Progenitor cell of endocrine pancreas (in vitro differentiated cells): ENCODE measurements at regions not wholly inside any gene's neighbourhood (a gene's known extent, or its start where the extent isn't known, plus 50 kb on each side); places are given as distances from the start of the nearest gene placed in this dataset.

Experiments used
- DNase-seq: peaks from one replicate; pipeline ENCODE4 v3.0.0; 2021; ENCODE audit warnings: low spot score; ENCODE audit not compliant: unreplicated experiment
- H3K27ac Mint-ChIP-seq: 2 replicates; pipeline ENCODE4 v1.8.0; 2021; ENCODE audit warnings: mild to moderate bottlenecking, moderate library complexity, mixed read lengths
- H3K27me3 Mint-ChIP-seq: 2 replicates; pipeline ENCODE4 v1.8.0; 2021; ENCODE audit warnings: mixed read lengths
- H3K36me3 Mint-ChIP-seq: 2 replicates; pipeline ENCODE4 v1.8.0; 2022; ENCODE audit warnings: mixed read lengths; ENCODE audit not compliant: insufficient read depth
- H3K4me1 Mint-ChIP-seq: 2 replicates; pipeline ENCODE4 v1.8.0; 2021; ENCODE audit warnings: low read depth, mixed read lengths
- H3K4me3 Mint-ChIP-seq: 2 replicates; pipeline ENCODE4 v1.8.0; 2021; ENCODE audit warnings: low read depth, mild to moderate bottlenecking, moderate library complexity, mixed read lengths
- H3K9me3 Mint-ChIP-seq: 2 replicates; pipeline ENCODE4 v1.8.0; 2021; ENCODE audit warnings: low read depth, mixed read lengths
- CTCF ChIP-seq: fragments of 200-600 bp; sonication (generic); IDR thresholded peaks from one replicate; pipeline ENCODE4 v1.5.0; 2021; ENCODE audit warnings: antibody characterized with exemption, mild to moderate bottlenecking; ENCODE audit not compliant: unreplicated experiment

GRCh38 chr4:43339435-43339834 is 446.9 kb downstream of the GRXCR1 start:
- no peak overlapping the region for H3K4me3 Mint-ChIP-seq
- no peak overlapping the region for H3K27ac Mint-ChIP-seq
- H3K4me1 Mint-ChIP-seq = no peaks in the 10 kb centered on the region
- H3K27me3 Mint-ChIP-seq = peaks cover 3% of the 10 kb centered on the region
- no peak for DNase-seq
- peaks cover 2% of the 10 kb centered on the region for H3K9me3 Mint-ChIP-seq
- TF ChIP-seq CTCF = no peak
- no peaks in the 10 kb centered on the region for H3K36me3 Mint-ChIP-seq

- no peak for DNase-seq
- Mint-ChIP-seq H3K27ac (no peak overlapping the region), H3K4me1 (no peaks in the 10 kb centered on the region), H3K27me3 (peaks cover 3% of the 10 kb centered on the region), H3K36me3 (no peaks in the 10 kb centered on the region), H3K9me3 (peaks cover 3% of the 10 kb centered on the region), H3K4me3 (no peak overlapping the region)
- TF ChIP-seq CTCF = no peak
These were observed 449.2 kb downstream of the GRXCR1 start for GRCh38 chr4:43341741-43342140.

- no peak for TF ChIP-seq CTCF
- Mint-ChIP-seq H3K36me3 (no peaks in the 10 kb centered on the region), H3K27me3 (peaks cover 3% of the 10 kb centered on the region), H3K4me1 (no peaks in the 10 kb centered on the region), H3K27ac (no peak overlapping the region), H3K4me3 (no peak overlapping the region), H3K9me3 (peaks cover 3% of the 10 kb centered on the region)
- DNase-seq = no peak
These were observed 450.8 kb downstream of the GRXCR1 start for GRCh38 chr4:43343298-43343697.

GRCh38 chr4:43345323-43345925 is 452.9 kb downstream of the GRXCR1 start:
- TF ChIP-seq CTCF = no peak
- Mint-ChIP-seq H3K36me3 (no peaks in the 10 kb centered on the region), H3K4me1 (no peaks in the 10 kb centered on the region), H3K9me3 (peaks cover 7% of the 10 kb centered on the region), H3K27me3 (no peaks in the 10 kb centered on the region), H3K27ac (no peak overlapping the region), H3K4me3 (no peak overlapping the region)
- DNase-seq = no peak

- Mint-ChIP-seq H3K27ac (no peak overlapping the region), H3K4me3 (no peak overlapping the region), H3K27me3 (no peaks in the 10 kb centered on the region), H3K36me3 (peaks cover 1% of the 10 kb centered on the region), H3K4me1 (peaks cover 12% of the 10 kb centered on the region), H3K9me3 (peaks cover 10% of the 10 kb centered on the region)
- no peak for TF ChIP-seq CTCF
- no peak for DNase-seq
These were observed 456.1 kb downstream of the GRXCR1 start for GRCh38 chr4:43348591-43348990.
